ENCODE measurements at regions not wholly inside any gene's neighbourhood (a gene's known extent, or its start where the extent isn't known, plus 50 kb on each side); places are given as distances from the start of the nearest gene placed in this dataset.

DNA sequence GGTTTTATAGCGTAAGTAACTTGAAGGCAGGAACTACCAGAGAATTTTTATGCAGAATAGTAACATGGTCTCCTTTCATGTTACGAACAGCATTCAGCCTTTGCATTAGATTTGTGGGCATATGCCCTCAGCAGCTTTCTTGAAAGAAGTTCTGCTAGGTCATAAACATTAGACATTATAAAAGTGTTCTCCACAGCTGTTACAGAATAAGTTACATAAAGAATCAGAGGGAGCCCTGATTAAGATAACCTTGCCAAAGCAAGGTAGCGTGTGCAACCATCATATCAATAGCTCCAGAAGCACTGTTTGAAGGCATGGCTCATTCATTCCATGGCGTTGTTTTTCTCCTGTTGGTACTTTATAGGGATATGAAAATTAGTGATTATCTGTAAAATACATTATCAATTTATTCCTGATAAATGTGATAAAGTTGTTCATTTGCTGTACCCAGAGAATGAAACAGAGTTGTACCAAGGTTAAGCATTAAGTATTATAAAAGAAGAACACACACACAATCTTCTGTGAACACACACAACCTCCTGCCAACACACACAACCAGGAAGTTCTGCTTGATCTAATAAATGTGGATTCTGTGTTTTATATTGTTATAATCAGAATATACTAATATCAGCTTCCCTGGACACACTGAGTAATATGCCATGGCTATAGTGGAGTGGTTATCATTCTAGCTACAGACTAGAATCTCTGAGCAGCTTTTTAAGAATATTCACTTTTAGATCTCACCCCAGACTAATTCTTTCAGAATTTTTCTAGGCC is 286.7 kb upstream of the SLC39A10 start:
- Mint-ChIP-seq H3K4me3 (no peak overlapping the region), H3K27me3 (no peaks in the 10 kb centered on the region), H3K4me1 (no peaks in the 10 kb centered on the region), H3K36me3 (ENCODE audit: low read depth) (no peaks in the 10 kb centered on the region), H3K27ac (no peak overlapping the region)
- DNase-seq, result no peak
- no peaks in the 10 kb centered on the region for H3K9me3 ChIP-seq (ENCODE audit: control insufficient read depth, low read length, poor library complexity, severe bottlenecking)
- no peak for ATAC-seq

GRCh38 chr2:195369218-195369587 is 287.8 kb upstream of the SLC39A10 start:
- no peak overlapping the region for H3K4me3 Mint-ChIP-seq
- H3K36me3 Mint-ChIP-seq (ENCODE audit: low read depth), result no peaks in the 10 kb centered on the region
- H3K9me3 ChIP-seq (ENCODE audit: control insufficient read depth, low read length, poor library complexity, severe bottlenecking), result no peaks in the 10 kb centered on the region
- DNase-seq, result no peak
- no peak overlapping the region for H3K27ac Mint-ChIP-seq
- H3K4me1 Mint-ChIP-seq, result no peaks in the 10 kb centered on the region
- ATAC-seq, result no peak
- H3K27me3 Mint-ChIP-seq, result no peaks in the 10 kb centered on the region

DNA sequence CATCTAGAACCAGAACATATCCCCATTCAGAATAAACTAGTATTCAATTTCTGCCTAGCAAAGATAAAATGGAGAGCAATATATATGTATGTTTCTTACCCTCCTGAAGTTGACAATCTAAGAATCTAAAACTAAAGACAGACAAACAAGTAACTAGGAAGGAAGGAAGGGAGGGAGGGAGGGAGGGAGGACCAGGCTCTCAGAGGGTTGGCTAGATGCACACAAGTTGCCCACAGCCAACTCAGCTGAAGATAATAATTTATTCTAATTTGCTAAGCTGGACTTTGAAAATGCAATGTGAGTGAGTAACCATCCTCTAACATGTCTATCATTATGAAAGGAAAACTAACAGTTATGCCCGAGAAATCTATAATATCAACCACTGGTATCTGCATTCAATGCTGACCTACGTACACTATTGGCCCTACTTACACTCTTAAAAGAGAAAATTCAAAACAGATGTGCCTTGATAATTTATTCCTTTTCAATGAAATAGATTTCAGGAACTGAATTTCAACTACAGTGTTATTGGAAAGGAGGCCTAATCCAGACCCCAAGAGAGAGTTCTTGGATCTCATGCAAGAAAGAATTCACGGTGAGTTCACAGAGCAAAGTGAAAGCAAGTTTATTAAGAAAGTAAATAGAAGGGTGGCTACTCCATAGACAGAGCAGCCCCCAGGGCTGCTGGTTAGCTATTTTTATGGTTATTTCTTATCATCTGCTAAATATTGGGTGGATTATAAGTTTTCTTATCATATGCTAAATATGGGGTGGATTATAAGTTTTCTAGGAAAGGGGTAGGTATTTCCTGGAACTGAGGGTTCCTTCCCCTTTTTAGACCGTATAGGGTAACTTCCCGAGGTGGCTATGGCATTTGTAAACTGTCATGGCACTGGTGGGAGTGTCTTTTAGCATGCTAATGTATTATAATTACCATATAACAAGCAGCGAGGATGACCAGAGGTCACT is 288.5 kb upstream of the SLC39A10 start:
- no peak for DNase-seq
- no peak overlapping the region for H3K27ac Mint-ChIP-seq
- H3K27me3 Mint-ChIP-seq, result no peaks in the 10 kb centered on the region
- no peak overlapping the region for H3K4me3 Mint-ChIP-seq
- no peaks in the 10 kb centered on the region for H3K4me1 Mint-ChIP-seq
- ATAC-seq, result no peak
- no peaks in the 10 kb centered on the region for H3K9me3 ChIP-seq (ENCODE audit: control insufficient read depth, low read length, poor library complexity, severe bottlenecking)
- no peaks in the 10 kb centered on the region for H3K36me3 Mint-ChIP-seq (ENCODE audit: low read depth)

DNA sequence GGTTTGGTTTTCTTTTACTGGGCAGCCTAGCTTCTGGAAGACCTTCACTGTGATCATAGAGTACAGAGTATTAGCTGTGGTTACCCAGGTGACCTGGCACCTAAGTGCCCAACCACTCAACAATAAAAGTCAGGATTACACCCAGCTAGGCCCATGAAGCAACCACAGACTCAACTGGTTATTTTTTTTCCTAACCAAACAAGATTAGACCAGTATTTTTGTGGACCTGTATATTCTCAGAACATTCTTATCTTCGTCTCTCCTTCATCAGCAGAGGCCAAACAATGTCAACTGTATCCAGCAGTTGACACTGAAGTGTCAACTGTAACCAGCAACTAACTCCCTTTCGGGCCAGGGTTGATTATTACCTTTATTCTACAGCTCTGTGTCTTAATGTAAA is 289.2 kb upstream of the SLC39A10 start:
- no peak overlapping the region for H3K4me3 Mint-ChIP-seq
- H3K27ac Mint-ChIP-seq, result no peak overlapping the region

GRCh38 chr2:195364015-195364965 is 292.7 kb upstream of the SLC39A10 start:
- peaks cover 2% of the 10 kb centered on the region for H3K27me3 Mint-ChIP-seq
- H3K4me1 Mint-ChIP-seq, result peaks cover 2% of the 10 kb centered on the region
- H3K9me3 ChIP-seq (ENCODE audit: control insufficient read depth, low read length, poor library complexity, severe bottlenecking), result no peaks in the 10 kb centered on the region
- H3K4me3 Mint-ChIP-seq, result no peak overlapping the region
- ATAC-seq, result no peak
- H3K36me3 Mint-ChIP-seq (ENCODE audit: low read depth), result peaks cover 2% of the 10 kb centered on the region
- H3K27ac Mint-ChIP-seq, result no peak overlapping the region
- no peak for DNase-seq

More for the DNA sequence above, 289.2 kb upstream of the SLC39A10 start:
- no peaks in the 10 kb centered on the region for H3K27me3 Mint-ChIP-seq
- no peaks in the 10 kb centered on the region for H3K9me3 ChIP-seq (ENCODE audit: control insufficient read depth, low read length, poor library complexity, severe bottlenecking)
- ATAC-seq, result no peak
- no peaks in the 10 kb centered on the region for H3K36me3 Mint-ChIP-seq (ENCODE audit: low read depth)
- no peaks in the 10 kb centered on the region for H3K4me1 Mint-ChIP-seq
- no peak for DNase-seq

- no peaks in the 10 kb centered on the region for H3K9me3 ChIP-seq (ENCODE audit: control insufficient read depth, low read length, poor library complexity, severe bottlenecking)
- Mint-ChIP-seq H3K4me1 (peaks cover 3% of the 10 kb centered on the region), H3K27ac (no peak overlapping the region), H3K27me3 (peaks cover 6% of the 10 kb centered on the region), H3K36me3 (ENCODE audit: low read depth) (peaks cover 2% of the 10 kb centered on the region), H3K4me3 (no peak overlapping the region)
- no peak for ATAC-seq
- no peak for DNase-seq
Measured at GRCh38 chr2:195363496-195363895, 293.5 kb upstream of the SLC39A10 start.

DNA sequence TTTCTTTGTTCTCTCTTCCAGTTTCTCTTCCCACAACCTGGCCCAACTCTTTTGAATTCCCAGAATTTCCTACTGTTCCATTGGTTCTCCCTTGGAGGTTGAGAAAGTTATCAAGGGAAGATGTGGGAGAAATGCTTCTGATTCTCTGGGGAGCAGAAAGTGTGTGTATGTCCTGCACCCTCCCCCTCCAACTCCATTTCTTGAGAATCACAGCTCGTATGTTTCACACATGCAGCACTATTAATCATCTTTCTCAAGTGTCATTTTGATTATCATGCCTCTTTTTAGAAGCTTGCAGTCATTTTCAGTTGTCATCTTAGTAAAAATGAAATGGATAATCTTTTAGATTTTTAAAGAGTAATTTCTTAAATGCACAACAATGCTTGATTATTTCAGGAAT is 296.8 kb upstream of the SLC39A10 start:
- Mint-ChIP-seq H3K27ac (no peak overlapping the region), H3K4me1 (peaks cover 3% of the 10 kb centered on the region), H3K4me3 (no peak overlapping the region), H3K36me3 (ENCODE audit: low read depth) (peaks cover 2% of the 10 kb centered on the region), H3K27me3 (peaks cover 13% of the 10 kb centered on the region)
- no peak for DNase-seq
- no peaks in the 10 kb centered on the region for H3K9me3 ChIP-seq (ENCODE audit: control insufficient read depth, low read length, poor library complexity, severe bottlenecking)
- ATAC-seq, result no peak

DNA sequence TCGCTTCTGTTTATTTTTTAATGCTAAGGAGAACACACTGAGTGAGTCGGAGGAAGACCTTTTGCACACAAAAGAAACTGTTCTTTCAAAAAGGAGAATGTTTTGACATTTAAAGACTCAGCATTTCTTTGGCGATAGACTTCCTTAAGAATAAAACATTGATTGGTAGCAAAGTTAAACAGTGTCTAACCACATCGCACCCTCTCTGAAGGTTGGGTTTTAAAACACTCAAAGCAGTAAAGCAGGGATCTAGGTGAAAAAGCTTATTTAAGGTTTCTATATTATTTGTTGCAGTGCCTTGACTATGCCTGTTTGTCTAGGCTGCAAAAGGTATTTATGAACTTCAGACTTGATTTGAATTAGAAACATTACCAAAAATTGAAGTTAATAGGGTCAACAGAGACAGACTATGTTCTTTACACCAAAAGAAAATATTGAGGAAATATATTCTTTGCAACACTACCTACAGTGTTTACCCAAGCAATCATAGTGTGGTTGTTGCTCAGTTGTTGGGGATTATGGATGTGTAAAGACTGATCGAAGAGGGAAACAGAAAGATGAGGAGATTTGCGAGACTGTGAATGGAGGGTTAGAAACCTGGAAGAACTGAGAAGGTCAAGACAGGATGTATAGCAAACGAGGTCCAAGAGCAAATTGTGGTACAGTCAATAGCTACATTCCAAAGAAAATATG is 297.8 kb upstream of the SLC39A10 start:
- Mint-ChIP-seq H3K27ac (no peak overlapping the region), H3K4me3 (no peak overlapping the region), H3K4me1 (peaks cover 3% of the 10 kb centered on the region), H3K36me3 (ENCODE audit: low read depth) (peaks cover 2% of the 10 kb centered on the region), H3K27me3 (peaks cover 13% of the 10 kb centered on the region)
- DNase-seq, result no peak
- no peak for ATAC-seq
- no peaks in the 10 kb centered on the region for H3K9me3 ChIP-seq (ENCODE audit: control insufficient read depth, low read length, poor library complexity, severe bottlenecking)

GRCh38 chr2:195356920-195357440 is 300.0 kb upstream of the SLC39A10 start:
- ATAC-seq (no peak), DNase-seq (no peak)
- H3K27me3 Mint-ChIP-seq, result peaks cover 13% of the 10 kb centered on the region
- H3K27ac Mint-ChIP-seq, result no peak overlapping the region
- peaks cover 3% of the 10 kb centered on the region for H3K4me1 Mint-ChIP-seq
- peaks cover 2% of the 10 kb centered on the region for H3K36me3 Mint-ChIP-seq (ENCODE audit: low read depth)
- no peaks in the 10 kb centered on the region for H3K9me3 ChIP-seq (ENCODE audit: control insufficient read depth, low read length, poor library complexity, severe bottlenecking)
- H3K4me3 Mint-ChIP-seq, result no peak overlapping the region

- DNase-seq, result no peak
- Mint-ChIP-seq H3K27ac (no peak overlapping the region), H3K4me1 (peaks cover 3% of the 10 kb centered on the region), H3K4me3 (no peak overlapping the region), H3K36me3 (ENCODE audit: low read depth) (peaks cover 2% of the 10 kb centered on the region), H3K27me3 (peaks cover 13% of the 10 kb centered on the region)
- no peak for ATAC-seq
- H3K9me3 ChIP-seq (ENCODE audit: control insufficient read depth, low read length, poor library complexity, severe bottlenecking), result no peaks in the 10 kb centered on the region
Measured at GRCh38 chr2:195356026-195356425, 301.0 kb upstream of the SLC39A10 start.

- H3K4me3 Mint-ChIP-seq, result no peak overlapping the region
- H3K9me3 ChIP-seq (ENCODE audit: control insufficient read depth, low read length, poor library complexity, severe bottlenecking), result no peaks in the 10 kb centered on the region
- DNase-seq, result no peak
- H3K27ac Mint-ChIP-seq, result no peak overlapping the region
- no peaks in the 10 kb centered on the region for H3K27me3 Mint-ChIP-seq
- no peak for ATAC-seq
- H3K4me1 Mint-ChIP-seq, result no peaks in the 10 kb centered on the region
- H3K36me3 Mint-ChIP-seq (ENCODE audit: low read depth), result no peaks in the 10 kb centered on the region
Measured at GRCh38 chr2:195352581-195352980, 304.4 kb upstream of the SLC39A10 start.

DNA sequence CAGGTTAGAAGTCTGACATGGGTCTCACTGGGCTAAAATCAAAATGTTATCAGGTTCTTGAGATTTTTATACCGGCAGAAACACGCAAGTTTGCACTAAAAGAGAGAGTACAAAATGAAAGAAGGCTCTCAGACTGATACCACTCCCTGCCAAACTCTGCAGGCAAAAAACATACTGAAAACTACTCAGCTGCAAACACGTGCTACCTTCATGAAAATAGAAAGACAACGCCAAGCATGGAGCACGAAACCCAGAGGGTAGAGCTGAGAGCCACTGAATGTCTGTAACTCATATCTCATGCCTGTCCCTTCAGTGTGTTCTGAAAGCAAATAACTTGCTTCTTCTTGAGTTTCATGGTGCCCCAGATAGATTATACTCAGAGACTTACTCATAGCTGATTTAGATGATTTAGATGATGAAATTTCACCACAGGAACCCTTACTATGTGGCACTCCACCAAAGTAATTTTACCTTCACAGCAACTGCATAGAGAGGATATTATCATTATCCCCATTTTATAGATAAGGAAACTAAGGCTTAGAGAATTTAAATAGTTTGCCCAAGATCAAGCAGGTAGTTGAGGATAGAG is 313.0 kb upstream of the SLC39A10 start:
- DNase-seq, result no peak
- Mint-ChIP-seq H3K27me3 (no peaks in the 10 kb centered on the region), H3K36me3 (ENCODE audit: low read depth) (no peaks in the 10 kb centered on the region), H3K27ac (no peak overlapping the region), H3K4me3 (no peak overlapping the region), H3K4me1 (no peaks in the 10 kb centered on the region)
- ATAC-seq, result no peak
- no peaks in the 10 kb centered on the region for H3K9me3 ChIP-seq (ENCODE audit: control insufficient read depth, low read length, poor library complexity, severe bottlenecking)
